SK-MEL-5 (cell line): ENCODE measurements at regions not wholly inside any gene's neighbourhood (a gene's known extent, or its start where the extent isn't known, plus 50 kb on each side); places are given as distances from the start of the nearest gene placed in this dataset.

Experiments used
- DNase-seq: peaks from one replicate; pipeline ENCODE4 v3.0.0-alpha.2; 2016; ENCODE audit warnings: low read depth, low spot score
- in situ Hi-C: cut with HindIII; loops from 2 replicates; pipeline ENCODE4 v1.10.0; 2016; ENCODE audit warnings: low sequenced_read_pairs, high pct_unique_total_duplicates, low pct_unique_long_range_greater_than_20kb

DNA sequence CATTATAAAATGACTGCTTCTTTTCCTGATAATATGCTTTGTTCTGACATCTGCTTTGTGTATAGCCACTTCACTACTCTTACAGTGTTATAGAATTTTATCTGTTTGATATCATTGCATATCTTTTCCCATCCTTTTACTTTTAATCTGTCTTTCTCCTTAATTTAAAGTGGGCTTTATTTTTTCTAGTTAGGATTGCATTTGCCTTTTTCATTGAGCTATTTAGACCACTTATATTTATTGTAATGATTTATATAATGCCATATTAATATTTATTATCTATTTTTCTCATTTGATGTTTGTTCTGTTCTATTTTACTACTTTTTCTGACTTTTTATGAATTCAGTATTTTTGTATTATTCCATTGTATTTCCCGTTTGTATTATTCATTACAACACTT lies 758.7 kb downstream of the TMEM182 start:
- in situ Hi-C loops = no loop called here
- no peak for DNase-seq

DNA sequence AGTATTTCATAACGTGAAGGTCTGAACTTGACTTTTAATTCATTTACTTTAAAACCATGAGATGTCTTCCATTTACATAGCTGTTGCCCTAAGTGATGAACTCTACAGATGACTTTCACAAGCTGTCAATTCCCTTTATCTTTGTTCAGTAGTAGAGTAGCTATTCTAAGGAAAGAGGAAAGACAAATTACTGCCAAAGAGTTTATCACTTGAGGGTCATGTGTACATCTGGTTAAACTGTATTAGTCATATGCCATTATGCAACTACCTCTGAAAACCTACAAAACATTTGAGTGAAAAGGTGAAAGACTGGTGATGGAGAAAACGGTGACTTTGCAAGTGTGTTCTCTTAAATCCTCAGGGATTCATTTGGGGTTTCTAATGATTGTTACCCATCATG lies 763.9 kb downstream of the TMEM182 start:
- in situ Hi-C loops = no loop called here
- no peak for DNase-seq

DNA sequence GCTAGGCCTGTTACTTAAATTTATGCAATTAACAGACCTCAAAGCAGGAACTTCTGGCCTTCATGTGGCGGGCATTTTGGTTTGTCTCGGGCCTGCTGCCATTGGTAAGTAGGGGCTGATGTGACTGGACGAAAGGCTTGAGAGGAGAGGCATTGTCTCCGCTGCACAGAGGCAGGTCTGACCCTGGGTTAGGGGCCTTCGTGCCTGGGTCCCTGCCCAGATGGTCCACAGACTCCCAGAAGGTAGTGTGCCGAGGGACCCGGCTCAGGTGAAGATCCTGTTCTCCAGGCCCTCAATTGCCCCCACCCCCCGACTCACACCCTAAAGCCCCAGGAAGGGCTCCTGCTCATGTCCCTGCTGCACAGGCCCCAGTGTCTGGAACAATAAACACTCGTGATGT lies 764.9 kb downstream of the TMEM182 start:
- DNase-seq = no peak
- in situ Hi-C loops = no loop called here

DNA sequence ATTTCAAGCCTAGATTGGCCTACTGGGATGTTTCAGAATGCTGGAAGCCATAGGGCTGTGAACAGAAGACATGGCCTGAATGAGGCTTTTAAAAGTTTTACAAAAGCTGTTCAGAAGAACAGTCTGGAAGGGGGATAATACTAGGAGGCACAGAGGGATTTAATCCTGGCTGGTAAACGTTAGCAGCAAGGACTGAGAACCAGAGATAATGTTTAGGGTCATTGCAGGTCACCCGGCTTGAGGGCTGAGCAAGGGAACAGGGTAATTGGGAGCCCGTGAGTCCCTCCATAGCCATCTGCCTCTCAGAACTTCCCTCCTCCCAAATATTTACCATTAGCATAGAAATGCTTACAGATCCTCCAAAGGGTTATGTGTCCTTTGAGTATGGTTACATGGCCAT lies 765.4 kb downstream of the TMEM182 start:
- in situ Hi-C loops = no loop called here
- DNase-seq = no peak

DNA sequence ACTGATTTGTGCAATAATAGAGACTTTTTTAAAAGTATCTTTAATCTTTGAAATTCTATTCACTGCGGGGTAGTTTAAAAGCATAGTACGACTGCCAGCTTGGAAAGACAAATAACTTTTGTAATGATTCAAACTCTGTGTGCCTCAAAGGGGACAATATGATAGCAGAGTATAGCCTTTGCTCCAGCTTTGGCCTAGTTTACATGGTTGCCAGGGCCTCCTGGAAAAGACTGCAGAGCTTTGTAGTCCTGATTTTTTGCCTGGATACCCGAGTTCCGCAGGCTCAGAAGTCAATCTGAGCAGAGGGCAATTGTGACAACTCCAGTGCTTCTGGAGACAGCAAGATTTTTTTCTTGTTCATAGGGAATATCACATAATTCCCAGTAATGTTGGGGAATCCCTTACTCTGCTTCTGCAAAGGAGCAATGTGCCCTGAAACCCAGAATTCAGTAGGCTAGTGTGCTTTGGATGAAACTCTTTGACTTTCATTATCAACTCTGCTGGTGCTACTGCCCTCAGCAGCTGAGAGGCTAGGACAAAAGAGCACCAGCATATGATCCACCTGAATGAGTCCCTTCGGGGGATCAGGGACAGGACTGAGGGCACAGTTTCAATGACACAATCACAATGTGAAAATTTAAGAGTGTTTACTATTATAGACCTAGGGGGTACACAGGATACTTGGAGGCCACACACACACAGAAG lies 768.1 kb downstream of the TMEM182 start:
- in situ Hi-C loops = no loop called here
- no peak for DNase-seq

DNA sequence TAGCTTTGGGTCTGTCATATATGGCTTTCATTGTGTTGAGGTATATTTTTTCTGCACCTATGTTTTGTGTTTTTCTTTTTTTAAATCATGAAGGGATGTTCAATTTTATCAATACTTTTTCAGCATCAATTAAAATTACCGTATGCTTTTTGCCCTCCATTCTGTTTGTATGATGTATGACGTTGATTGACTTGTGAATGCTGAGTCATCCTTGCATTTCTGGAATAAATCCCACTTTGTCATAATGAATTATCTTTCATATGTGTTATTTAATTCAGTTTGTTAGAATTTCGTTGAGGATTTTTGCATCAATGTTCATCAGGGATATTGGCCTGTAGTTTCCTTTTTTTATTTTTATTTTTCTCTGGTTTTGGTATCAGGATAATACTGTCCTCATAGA lies 790.9 kb downstream of the TMEM182 start:
- in situ Hi-C loops = no loop called here
- DNase-seq = no peak

DNA sequence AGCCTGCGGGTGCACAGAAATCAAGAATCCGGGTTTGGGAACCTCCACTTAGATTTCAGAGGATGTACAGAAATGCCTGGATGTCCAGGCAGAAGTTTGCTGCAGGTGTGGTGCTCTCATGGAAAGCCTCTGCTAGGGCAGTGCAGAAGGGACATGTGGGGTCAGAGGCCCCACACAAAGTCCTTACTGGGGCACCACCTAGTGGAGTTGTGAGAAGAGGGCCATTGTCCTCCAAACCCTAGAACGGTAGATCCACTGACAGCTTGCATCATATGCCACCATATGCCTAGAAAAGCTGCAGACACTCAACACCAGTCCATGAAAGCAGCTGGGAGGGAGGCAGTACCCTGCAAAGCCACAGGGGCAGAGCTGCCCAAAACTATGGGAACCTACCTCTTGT lies 833.0 kb downstream of the TMEM182 start:
- no peak for DNase-seq
- in situ Hi-C loops = no loop called here

DNA sequence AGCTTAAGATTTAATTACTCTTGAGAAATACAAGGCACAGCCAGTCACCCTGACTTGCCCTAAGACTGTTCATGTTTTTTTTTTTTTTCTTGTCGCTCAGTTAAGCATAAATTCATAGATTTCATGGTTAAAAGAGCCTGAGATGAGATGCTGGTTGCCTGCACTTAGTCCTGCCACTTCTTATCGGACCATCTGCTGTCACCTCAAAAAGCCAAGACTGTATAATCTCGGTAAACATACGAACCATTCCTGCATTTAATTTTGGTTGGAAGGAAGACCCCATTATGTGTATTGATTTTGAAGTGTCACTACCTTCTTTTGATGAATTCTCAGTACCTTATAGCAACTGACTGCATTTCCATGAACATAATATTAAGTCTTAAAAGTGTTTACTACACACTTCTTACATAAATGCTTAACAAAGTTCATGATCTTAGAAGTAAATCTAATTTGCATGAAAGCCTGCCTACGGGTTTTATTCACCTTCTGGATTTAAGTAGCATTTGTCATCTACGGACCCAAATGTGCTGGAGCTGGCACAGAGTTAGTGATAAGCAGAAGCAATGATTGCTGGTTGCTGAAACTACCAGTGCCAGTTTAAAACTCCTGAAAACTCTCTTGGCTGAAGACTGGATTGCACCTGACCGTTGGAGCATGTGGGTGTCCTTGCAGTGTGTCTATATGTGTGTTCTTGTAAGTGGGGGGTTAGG lies 843.4 kb downstream of the TMEM182 start:
- in situ Hi-C loops = no loop called here
- DNase-seq = no peak

DNA sequence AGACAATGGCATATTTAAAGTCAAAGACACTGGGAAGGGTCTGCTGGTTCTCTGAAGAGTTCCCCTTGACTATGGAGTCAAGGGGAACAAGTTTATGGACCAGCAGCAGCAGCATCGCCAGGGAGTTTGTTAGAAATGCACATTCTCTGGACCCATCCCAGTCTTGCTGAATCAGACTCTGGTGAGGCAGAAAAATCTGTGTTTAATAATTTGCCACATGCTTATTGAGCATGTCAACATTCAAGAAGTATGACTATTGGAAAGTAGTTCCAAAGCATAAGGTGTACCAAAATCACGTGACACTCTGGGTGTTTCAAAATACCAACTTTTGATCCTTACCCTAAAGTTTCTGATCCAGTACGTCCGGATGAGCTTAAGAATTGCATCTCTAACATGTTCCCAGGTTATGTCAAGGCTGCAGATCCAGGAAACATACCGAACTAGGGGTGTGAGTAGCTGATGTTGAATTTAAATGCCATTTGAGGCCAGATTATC lies 853.8 kb downstream of the TMEM182 start:
- DNase-seq = no peak
- in situ Hi-C loops = no loop called here

DNA sequence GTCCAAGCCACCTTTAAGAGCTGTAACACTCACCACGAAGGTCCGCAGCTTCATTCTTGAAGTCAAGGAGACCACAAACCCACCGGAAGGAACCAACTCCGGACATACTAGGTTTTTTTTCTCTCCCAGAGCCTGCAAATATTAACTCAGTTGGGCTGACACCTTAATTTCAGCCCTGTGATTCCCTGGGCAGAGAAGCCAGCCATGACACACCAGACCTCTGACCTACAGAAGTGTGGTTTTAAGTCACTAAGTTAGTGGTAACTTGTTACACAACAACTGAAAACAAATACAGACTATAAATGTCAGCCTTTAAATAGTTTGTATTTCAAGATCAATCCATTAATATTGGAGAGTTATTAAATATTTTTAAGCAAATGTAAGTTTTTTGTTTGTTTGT lies 855.1 kb downstream of the TMEM182 start:
- no peak for DNase-seq
- in situ Hi-C loops = no loop called here

DNA sequence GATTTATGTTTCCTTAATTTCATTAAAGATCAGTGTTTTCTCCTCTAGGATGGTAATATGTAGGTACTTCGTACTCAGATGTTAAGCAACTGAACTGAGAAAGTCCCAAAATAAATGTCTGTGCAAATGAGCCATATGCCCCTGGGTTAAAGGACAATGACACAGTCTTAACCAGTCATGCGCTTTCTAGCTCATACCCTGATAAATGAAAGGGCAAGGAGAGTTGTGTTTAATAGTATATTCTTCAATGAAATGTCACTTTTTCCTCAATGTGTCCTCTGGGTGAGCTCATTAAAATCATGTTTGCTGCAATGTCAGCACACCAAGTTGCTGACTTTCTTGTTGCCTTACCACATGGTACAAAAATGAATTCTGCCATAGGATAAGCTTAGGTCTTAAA lies 856.3 kb downstream of the TMEM182 start:
- no peak for DNase-seq
- in situ Hi-C loops = no loop called here

DNA sequence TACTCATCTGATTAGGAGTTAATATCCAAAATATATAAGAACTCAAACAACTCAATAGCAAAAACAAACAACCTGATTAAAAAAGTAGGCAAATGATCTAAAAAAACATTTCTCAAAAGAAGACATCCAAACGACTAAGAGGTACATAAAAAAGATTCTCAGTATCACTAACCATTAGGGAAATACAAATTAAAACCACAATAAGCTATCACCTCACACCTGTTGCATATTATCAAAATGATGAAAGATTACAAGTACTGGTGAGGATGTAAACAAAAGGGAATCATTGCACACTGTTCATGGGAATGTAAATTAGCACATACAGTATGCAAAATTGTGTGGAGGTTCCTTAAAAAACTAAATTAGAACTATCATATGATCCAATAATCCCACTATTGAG lies 865.5 kb downstream of the TMEM182 start:
- in situ Hi-C loops = no loop called here

DNA sequence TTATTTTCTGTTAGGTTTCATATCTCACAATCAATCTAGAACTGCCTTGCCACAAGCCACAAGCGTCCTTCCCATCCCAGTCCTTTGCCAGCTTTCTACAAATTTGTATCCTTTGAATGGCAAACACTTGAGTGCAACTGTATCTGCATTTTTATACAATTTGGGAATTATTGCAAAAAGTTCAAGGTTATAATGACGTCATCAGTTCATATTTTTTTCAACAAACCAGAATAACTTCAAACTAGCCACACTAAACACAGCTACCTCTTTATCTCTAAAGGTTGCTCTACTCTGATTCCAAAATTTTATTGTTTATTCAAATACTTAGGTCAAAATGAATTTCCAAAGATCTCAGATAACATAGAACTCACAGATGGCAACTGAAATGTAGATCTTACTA lies 877.1 kb downstream of the TMEM182 start:
- DNase-seq = no peak
- in situ Hi-C loops = no loop called here

More for the DNA sequence above, 865.5 kb downstream of the TMEM182 start:
- DNase-seq = no peak

DNA sequence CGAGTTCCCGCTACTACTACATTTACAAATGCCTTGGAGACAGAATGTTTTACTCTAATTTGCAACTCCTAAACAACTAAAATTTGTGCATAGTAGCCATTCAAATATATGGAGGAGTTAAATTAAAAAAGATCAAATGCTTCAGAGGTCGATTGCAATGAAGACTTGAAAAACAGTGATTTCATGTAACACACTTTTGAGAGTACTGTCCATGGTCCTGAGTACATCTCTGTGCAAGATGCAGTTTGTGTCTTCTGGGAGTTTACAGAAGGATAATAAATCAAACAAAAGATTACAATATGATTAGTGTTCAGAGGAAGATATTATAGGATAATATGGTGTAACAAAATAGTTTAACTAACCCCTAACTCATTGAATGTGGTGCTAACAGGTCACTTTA lies 894.7 kb downstream of the TMEM182 start:
- in situ Hi-C loops = no loop called here

DNA sequence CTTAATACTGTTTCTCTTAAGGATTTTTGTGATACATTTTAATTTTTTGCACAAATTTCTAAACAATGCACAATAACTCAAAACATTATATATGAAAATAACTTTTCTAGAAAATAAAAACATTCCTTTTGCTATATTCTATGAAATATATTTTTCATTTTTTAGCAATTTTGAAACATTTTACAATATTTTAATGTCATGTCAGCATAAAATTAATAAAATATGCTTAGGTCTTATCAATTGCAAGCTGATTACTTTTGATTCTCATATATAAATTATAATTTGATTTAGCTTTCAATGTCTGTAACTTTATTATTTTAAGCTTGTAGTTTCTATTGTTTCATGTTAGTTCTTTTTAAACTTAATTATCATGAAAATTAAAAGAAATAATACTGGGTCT lies 898.7 kb downstream of the TMEM182 start:
- DNase-seq = no peak
- in situ Hi-C loops = no loop called here

More for the DNA sequence above, 894.7 kb downstream of the TMEM182 start:
- DNase-seq = no peak

DNA sequence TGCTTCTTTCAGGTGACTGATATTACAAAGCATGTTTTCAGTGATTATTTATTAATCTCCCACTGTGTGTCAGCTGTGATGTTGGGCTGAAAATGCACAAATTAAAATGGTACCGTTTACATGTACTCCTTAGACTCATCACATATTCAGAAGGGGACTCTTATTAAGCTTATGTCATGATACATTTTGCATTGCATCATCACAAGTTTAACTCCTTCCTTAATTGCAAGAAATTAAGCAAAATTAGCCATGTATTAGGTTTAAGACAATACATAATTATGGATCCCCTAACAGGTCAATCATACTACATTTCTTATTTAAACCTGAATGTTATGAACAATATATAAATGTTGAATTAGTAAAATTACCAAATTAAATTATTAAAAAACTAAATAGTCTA lies 899.1 kb downstream of the TMEM182 start:
- in situ Hi-C loops = no loop called here
- DNase-seq = no peak

DNA sequence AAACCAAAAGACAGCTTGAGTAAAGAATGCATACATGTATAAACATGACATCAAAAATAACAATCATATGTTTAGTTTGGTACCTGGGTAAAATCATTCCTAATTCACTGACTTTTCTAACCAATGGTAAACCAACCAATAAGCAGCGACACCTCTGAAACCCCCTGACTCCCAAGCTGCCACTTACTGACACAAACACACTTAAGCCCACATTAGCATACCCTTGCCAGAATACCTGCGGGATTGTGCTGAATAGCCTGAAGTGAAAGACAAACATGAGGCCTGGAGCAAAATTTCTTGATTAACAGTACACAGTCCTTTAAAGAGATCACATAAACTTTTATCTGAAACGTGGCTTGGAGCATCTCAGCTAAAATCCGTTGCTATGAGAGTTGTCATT lies 902.9 kb downstream of the TMEM182 start:
- in situ Hi-C loops = no loop called here
- no peak for DNase-seq

DNA sequence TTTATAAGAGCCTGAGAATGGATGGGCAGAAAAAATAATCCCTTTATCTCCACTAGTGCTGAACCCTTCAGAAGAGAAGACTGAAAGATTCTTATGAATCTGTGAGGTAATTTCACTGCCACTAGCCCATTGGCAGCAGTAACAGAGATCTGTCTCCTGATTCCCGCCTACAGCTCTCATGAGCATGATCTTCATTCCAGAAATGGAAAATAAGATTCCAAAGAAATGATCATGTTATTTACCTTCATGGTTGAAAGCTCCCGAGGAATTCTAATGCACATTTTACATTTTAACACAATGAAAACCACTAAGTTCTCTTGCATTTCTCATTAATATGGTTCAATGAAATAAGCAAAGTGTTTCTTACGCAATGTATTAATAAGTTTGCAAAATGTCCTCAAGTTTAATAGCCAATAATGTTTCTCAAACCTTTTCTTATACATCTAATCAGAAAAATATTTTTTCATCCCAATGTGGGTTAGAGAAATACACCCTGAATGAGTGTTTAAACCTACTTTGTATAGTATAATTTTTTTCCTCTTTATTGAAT lies 905.6 kb downstream of the TMEM182 start:
- in situ Hi-C loops = no loop called here
- no peak for DNase-seq

DNA sequence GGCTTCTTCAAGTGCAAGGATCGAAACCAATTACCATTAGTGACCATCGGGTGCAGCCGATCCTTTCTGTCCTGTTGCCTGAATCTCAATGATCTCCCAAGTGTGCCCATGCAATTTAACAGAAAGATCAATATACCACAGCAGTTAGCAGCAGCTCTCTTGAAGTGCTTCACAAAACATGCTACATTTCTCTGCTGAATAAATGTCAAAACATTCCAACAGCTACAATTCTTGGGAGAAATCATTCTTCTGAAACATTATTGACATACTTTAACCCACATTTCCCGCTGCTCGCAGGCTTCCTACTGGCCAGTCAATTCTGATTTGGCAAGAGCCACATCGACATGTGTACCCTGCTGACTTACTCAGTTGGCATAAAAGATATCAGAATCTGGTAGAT lies 907.7 kb downstream of the TMEM182 start:
- in situ Hi-C loops = no loop called here
- no peak for DNase-seq
